Head of caudate nucleus (tissue), 42 donors: ENCODE measurements at regions not wholly inside any gene's neighbourhood (a gene's known extent, or its start where the extent isn't known, plus 50 kb on each side); places are given as distances from the start of the nearest gene placed in this dataset.
"Not testable (repeated sequence)": the region's sequence is repeated elsewhere in the genome, so short reads cannot be mapped to it uniquely, and the experiment has no call there.

Source experiments
- DNase-seq, 42 donors: peaks; one replicate each; pipeline versions ENCODE4 v3.0.0 to v3.0.0-alpha.2; 2020 to 2021; ENCODE audit warnings: mixed read lengths in 7 of 42
- intact Hi-C: fragments of 100-400 bp; cut with DNase I; formaldehyde crosslinking; loops from one replicate; pipeline ENCODE4 v1.15.0; 2022

- DNase-seq, intact Hi-C loops: not testable (repeated sequence)
Observed at GRCh38 chr21:6090286-6090908, 4431.0 kb upstream of the TPTE start.

- DNase-seq, intact Hi-C loops: not testable (repeated sequence)
Observed at GRCh38 chr21:6091335-6092027, 4429.9 kb upstream of the TPTE start.

- peak in 1 of 42 donors; percentile 2 for DNase-seq
- intact Hi-C loops: not testable (repeated sequence)
Observed at GRCh38 chr21:6092401-6092800, 4429.0 kb upstream of the TPTE start.

- DNase-seq: peak in 2 of 42 donors; percentile 1 to 6
- intact Hi-C loops: not testable (repeated sequence)
Observed at GRCh38 chr21:6093419-6093818, 4428.0 kb upstream of the TPTE start.

GRCh38 chr21:6093870-6094269 lies 4427.5 kb upstream of the TPTE start:
- intact Hi-C loops, DNase-seq: not testable (repeated sequence)

- intact Hi-C loops, DNase-seq: not testable (repeated sequence)
Observed at GRCh38 chr21:6095304-6095703, 4426.1 kb upstream of the TPTE start.

GRCh38 chr21:6096560-6097424 lies 4424.6 kb upstream of the TPTE start:
- DNase-seq, intact Hi-C loops: not testable (repeated sequence)

GRCh38 chr21:6097736-6098135 lies 4423.6 kb upstream of the TPTE start:
- intact Hi-C loops, DNase-seq: not testable (repeated sequence)

GRCh38 chr21:6098191-6098935 lies 4423.0 kb upstream of the TPTE start:
- intact Hi-C loops: not testable (repeated sequence)
- DNase-seq: peak in 1 of 42 donors; percentile 0

GRCh38 chr21:6101588-6101987 lies 4419.8 kb upstream of the TPTE start:
- intact Hi-C loops: not testable (repeated sequence)

GRCh38 chr21:6104546-6104945 lies 4416.8 kb upstream of the TPTE start:
- intact Hi-C loops, DNase-seq: not testable (repeated sequence)

More at GRCh38 chr21:6101588-6101987, 4419.8 kb upstream of the TPTE start:
- DNase-seq: not testable (repeated sequence)

- DNase-seq, intact Hi-C loops: not testable (repeated sequence)
Observed at GRCh38 chr21:6106686-6107567, 4414.5 kb upstream of the TPTE start.

GRCh38 chr21:6108894-6109293 lies 4412.5 kb upstream of the TPTE start:
- intact Hi-C loops, DNase-seq: not testable (repeated sequence)

GRCh38 chr21:6109774-6110173 lies 4411.6 kb upstream of the TPTE start:
- intact Hi-C loops: not testable (repeated sequence)
- DNase-seq: peak in 5 of 42 donors; percentile 1 to 7 (median 2)

GRCh38 chr21:6110716-6111343 lies 4410.6 kb upstream of the TPTE start:
- intact Hi-C loops: not testable (repeated sequence)

GRCh38 chr21:6111354-6111753 lies 4410.0 kb upstream of the TPTE start:
- DNase-seq: peak in 1 of 42 donors; percentile 16
- intact Hi-C loops: not testable (repeated sequence)

More at GRCh38 chr21:6110716-6111343, 4410.6 kb upstream of the TPTE start:
- not testable (repeated sequence) for DNase-seq

- intact Hi-C loops: not testable (repeated sequence)
- DNase-seq: peak in 1 of 42 donors; percentile 3
Observed at GRCh38 chr21:6118336-6118735, 4403.0 kb upstream of the TPTE start.
